Endodermal cell (in vitro differentiated cells): ENCODE measurements at regions not wholly inside any gene's neighbourhood (a gene's known extent, or its start where the extent isn't known, plus 50 kb on each side); places are given as distances from the start of the nearest gene placed in this dataset.

ENCODE experiments used
- DNase-seq: peaks from one replicate; pipeline ENCODE4 v3.0.0-alpha.2; 2017
- H3K27ac ChIP-seq: 2 replicates; pipeline ENCODE4 v1.5.1; 2013; ENCODE audit warnings: mild to moderate bottlenecking, low read depth, low read length, moderate library complexity
- H3K27me3 ChIP-seq: 2 replicates; pipeline ENCODE4 v1.6.1; 2013; ENCODE audit warnings: mild to moderate bottlenecking, low read length, moderate library complexity; ENCODE audit not compliant: insufficient read depth, control insufficient read depth, poor library complexity, severe bottlenecking
- H3K36me3 ChIP-seq: 2 replicates; pipeline ENCODE4 v1.7.0; 2013; ENCODE audit warnings: mild to moderate bottlenecking, low read length, moderate library complexity; ENCODE audit not compliant: control insufficient read depth, insufficient read depth
- H3K4me1 ChIP-seq: one replicate; pipeline ENCODE4 v1.7.0; 2013; ENCODE audit warnings: low read length; ENCODE audit not compliant: control insufficient read depth, insufficient read depth
- H3K4me3 ChIP-seq: 2 replicates; pipeline ENCODE4 v1.5.1; 2013; ENCODE audit warnings: mild to moderate bottlenecking, low read length, moderate library complexity
- H3K9ac ChIP-seq: 2 replicates; pipeline ENCODE4 v1.6.1; 2013; ENCODE audit warnings: mild to moderate bottlenecking, low read length, moderate library complexity; ENCODE audit not compliant: poor library complexity, severe bottlenecking; ENCODE audit errors: extremely low read depth
- H3K9me3 ChIP-seq: 2 replicates; pipeline ENCODE4 v1.6.1; 2013; ENCODE audit warnings: mild to moderate bottlenecking, low read length, moderate library complexity; ENCODE audit not compliant: control insufficient read depth
- H3K27ac Mint-ChIP-seq: 2 replicates; pipeline ENCODE4 v1.8.0; 2020; ENCODE audit warnings: mixed read lengths
- H3K27me3 Mint-ChIP-seq: 2 replicates; pipeline ENCODE4 v1.8.0; 2021; ENCODE audit warnings: mild to moderate bottlenecking, mixed read lengths; ENCODE audit not compliant: insufficient read depth
- H3K36me3 Mint-ChIP-seq: 2 replicates; pipeline ENCODE4 v1.8.0; 2020; ENCODE audit warnings: low read depth, mixed read lengths
- H3K4me1 Mint-ChIP-seq: 2 replicates; pipeline ENCODE4 v1.8.0; 2020; ENCODE audit warnings: mixed read lengths
- H3K4me3 Mint-ChIP-seq: 2 replicates; pipeline ENCODE4 v1.8.0; 2020; ENCODE audit warnings: mild to moderate bottlenecking, moderate library complexity, mixed read lengths
- H3K9me3 Mint-ChIP-seq: 2 replicates; pipeline ENCODE4 v1.8.0; 2020; ENCODE audit warnings: mild to moderate bottlenecking, mixed read lengths
- WGBS, 2 experiments: methylation state at CpG; one replicate each; pipeline versions ENCODE4 v1.1.5 to v1.1.7; 2013; ENCODE audit warnings: missing lambda C conversion rate in 2 of 2, mixed read lengths in 1 of 2; ENCODE audit not compliant: insufficient coverage in 1 of 2, insufficient read length in 1 of 2; 5-methylcytosine and 5-hydroxymethylcytosine counted together
- TF ChIP-seq, protein P1 (sequence below): fragments of 200-600 bp; sonication (generic); conservative IDR thresholded peaks from 2 replicates; pipeline ENCODE4 v1.5.0; 2021; ENCODE audit warnings: antibody characterized with exemption, mild to moderate bottlenecking

GRCh38 chr6:82767037-82767436 is 298.6 kb downstream of the UBE3D start:
- Mint-ChIP-seq H3K4me3 (no peak overlapping the region), H3K36me3 (no peaks in the 10 kb centered on the region), H3K27ac (no peak overlapping the region), H3K27me3 (no peaks in the 10 kb centered on the region), H3K4me1 (no peaks in the 10 kb centered on the region), H3K9me3 (no peaks in the 10 kb centered on the region)
- no peak overlapping the region for H3K9ac ChIP-seq
- no peak overlapping the region for H3K27ac ChIP-seq
- H3K27me3 ChIP-seq = no peaks in the 10 kb centered on the region
- WGBS, 2 experiments = 81% methylated on average over 5 of the region's 5 CpGs; no CpG with 5 or more reads in 1 of the 2 experiments
- no peak overlapping the region for H3K4me3 ChIP-seq
- H3K9me3 ChIP-seq = no peaks in the 10 kb centered on the region
- TF ChIP-seq, protein P1, sequence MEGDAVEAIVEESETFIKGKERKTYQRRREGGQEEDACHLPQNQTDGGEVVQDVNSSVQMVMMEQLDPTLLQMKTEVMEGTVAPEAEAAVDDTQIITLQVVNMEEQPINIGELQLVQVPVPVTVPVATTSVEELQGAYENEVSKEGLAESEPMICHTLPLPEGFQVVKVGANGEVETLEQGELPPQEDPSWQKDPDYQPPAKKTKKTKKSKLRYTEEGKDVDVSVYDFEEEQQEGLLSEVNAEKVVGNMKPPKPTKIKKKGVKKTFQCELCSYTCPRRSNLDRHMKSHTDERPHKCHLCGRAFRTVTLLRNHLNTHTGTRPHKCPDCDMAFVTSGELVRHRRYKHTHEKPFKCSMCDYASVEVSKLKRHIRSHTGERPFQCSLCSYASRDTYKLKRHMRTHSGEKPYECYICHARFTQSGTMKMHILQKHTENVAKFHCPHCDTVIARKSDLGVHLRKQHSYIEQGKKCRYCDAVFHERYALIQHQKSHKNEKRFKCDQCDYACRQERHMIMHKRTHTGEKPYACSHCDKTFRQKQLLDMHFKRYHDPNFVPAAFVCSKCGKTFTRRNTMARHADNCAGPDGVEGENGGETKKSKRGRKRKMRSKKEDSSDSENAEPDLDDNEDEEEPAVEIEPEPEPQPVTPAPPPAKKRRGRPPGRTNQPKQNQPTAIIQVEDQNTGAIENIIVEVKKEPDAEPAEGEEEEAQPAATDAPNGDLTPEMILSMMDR = no peak
- H3K36me3 ChIP-seq = no peaks in the 10 kb centered on the region
- no peaks in the 10 kb centered on the region for H3K4me1 ChIP-seq
- DNase-seq = peak; percentile 61

GRCh38 chr6:82767447-82767846 is 298.2 kb downstream of the UBE3D start:
- 93 to 100% methylated on average over 1 to 4 of the region's 4 CpGs for WGBS, 2 experiments
- no peak overlapping the region for H3K9ac ChIP-seq
- H3K36me3 ChIP-seq = no peaks in the 10 kb centered on the region
- no peak overlapping the region for H3K4me3 ChIP-seq
- Mint-ChIP-seq H3K9me3 (no peaks in the 10 kb centered on the region), H3K27ac (no peak overlapping the region), H3K36me3 (no peaks in the 10 kb centered on the region), H3K4me3 (no peak overlapping the region), H3K4me1 (no peaks in the 10 kb centered on the region), H3K27me3 (no peaks in the 10 kb centered on the region)
- no peak overlapping the region for H3K27ac ChIP-seq
- H3K9me3 ChIP-seq = no peaks in the 10 kb centered on the region
- no peaks in the 10 kb centered on the region for H3K27me3 ChIP-seq
- no peaks in the 10 kb centered on the region for H3K4me1 ChIP-seq
- TF ChIP-seq, protein P1 = no peak
- no peak for DNase-seq

DNA sequence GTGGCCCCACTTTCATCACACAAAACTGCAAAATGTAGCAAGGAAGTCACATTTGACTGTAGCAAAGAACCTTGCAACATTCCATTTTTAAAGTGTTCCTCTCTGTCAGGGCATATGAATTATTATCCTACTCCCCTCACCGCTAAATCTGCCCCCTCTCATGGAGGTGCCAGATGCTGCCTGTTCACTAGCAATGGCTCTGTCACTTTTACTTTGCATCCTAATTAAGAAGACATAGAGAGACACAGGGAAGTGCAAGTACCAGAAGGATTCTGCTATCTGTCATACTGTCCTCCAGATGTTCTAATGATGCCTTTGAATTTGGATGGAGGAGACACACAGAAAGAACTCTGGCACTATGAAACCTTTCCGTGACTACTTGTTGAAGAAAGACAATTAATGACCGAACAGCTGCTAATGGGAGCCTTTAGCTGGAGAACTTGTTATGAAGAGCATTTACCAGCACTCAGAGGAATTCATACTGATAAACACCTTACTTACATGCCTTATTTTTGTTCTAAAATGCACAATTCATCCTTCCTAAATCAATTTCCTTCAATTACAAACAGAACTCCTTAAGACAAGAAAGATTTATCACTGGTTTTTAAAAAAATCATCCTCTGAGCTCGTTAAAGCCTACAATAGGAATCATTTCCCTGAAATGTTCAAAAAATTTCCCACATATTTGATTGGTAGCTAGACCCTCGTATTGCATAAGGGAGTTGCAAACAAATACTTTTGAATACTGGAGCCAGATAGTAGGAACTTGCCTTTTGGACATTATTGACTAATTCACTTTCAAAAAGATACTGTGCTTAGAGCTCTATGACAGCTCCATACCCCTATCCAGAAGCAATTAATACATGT is 292.6 kb downstream of the UBE3D start:
- H3K4me1 ChIP-seq = no peaks in the 10 kb centered on the region
- no peak overlapping the region for H3K27ac Mint-ChIP-seq
- no peaks in the 10 kb centered on the region for H3K27me3 ChIP-seq
- no peaks in the 10 kb centered on the region for H3K9me3 ChIP-seq
- 94 to 100% methylated on average over 1 to 5 of the region's 5 CpGs for WGBS, 2 experiments
- TF ChIP-seq, protein P1 = no peak
- DNase-seq = no peak
- H3K27ac ChIP-seq = no peak overlapping the region
- H3K4me3 ChIP-seq = no peak overlapping the region
- H3K9me3 Mint-ChIP-seq = no peaks in the 10 kb centered on the region
- no peaks in the 10 kb centered on the region for H3K36me3 Mint-ChIP-seq
- peaks cover under 1% of the 10 kb centered on the region for H3K4me1 Mint-ChIP-seq
- no peak overlapping the region for H3K9ac ChIP-seq
- H3K27me3 Mint-ChIP-seq = no peaks in the 10 kb centered on the region
- no peaks in the 10 kb centered on the region for H3K36me3 ChIP-seq
- no peak overlapping the region for H3K4me3 Mint-ChIP-seq
